Inferior parietal cortex (tissue), 1 donor: ENCODE measurements at regions not wholly inside any gene's neighbourhood (a gene's known extent, or its start where the extent isn't known, plus 50 kb on each side); places are given as distances from the start of the nearest gene placed in this dataset.
"Not testable (repeated sequence)": the region's sequence is repeated elsewhere in the genome, so short reads cannot be mapped to it uniquely, and the experiment has no call there.

Experiments used
- DNase-seq: peaks from one replicate; pipeline ENCODE4 v3.0.0-alpha.2; 2016; ENCODE audit errors: extremely low spot score

DNA sequence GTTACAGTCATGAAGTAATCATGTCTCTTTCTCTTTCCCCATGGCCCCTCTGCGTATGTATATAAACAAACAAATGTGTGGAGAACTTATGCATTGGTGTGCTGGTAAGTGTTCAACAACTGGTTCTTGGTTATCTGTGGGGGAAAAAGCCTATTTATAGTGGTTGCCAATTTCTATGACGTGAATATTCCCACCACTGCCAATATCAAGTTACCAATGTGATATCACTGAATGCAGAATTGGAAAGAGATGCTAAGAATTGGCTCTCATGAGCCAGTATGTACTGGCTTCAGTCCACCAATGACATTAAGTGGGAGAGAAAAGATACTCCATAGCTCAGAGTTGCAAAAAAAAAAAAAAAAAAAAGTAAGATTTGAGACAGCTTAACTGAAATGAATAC lies 399.7 kb downstream of the REEP3 start:
- no peak for DNase-seq

DNA sequence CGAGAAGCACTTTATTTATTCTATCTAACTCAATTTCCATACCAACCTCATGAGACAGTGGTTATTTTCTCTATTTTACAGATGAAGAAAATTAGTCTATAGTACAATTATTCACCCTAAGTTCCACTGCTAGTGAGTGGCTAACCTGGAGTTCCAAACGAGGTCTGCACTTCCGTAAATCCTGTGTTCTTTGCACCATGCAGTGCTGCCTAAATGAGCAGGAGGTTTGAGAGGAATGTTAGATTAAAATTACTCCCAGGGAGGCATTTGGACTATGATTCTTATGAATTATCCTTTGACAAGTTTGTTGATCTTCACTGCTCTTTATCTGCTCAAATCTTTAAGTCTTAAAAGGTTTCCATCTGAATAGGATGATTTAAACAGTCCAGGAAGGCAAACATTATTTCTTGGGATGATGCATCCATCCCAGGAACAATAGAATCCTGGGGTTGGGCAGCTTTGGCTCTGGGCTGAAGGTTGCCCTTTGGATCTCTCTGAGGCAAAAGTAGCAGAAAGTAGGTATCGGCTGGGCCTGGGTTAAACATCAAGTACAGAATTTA lies 400.8 kb downstream of the REEP3 start:
- DNase-seq = no peak

DNA sequence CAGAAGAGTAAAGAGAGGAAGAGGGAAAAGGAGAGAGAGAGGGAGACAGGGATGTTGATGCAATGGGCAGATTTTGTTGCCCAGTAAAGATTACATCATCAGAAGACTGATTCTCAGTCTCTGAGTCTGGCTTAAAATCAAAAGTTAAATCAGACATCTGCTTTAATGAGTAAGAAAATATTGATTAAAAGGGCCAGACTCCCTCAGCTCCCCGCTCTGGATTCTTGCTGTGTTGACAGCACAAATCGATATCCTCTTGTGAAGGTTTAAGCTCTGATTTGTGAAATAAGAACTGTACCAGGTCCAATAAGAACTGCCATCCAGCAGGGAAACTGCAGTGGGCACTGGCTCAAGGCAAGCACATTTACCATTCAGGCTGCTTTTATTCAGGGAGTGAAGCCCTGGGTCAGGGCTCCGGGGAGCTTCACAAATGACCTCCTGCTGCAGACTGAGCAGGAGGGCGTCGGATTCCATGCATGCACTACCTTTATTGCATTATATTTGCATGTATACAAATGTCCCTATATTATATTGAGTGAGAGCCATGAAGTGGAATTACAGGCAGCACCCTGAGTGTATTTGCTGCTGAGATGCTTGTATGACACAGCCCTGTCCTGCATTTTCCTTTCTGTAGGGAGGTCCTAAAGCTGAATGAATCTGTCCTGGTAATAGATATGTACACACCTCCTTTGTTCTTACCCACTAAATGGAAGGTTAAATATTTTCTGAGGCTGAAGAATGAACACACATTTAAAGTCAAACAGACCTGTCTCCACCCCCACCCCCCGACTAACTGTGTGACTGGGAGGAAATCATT lies 401.5 kb downstream of the REEP3 start:
- DNase-seq = no peak

DNA sequence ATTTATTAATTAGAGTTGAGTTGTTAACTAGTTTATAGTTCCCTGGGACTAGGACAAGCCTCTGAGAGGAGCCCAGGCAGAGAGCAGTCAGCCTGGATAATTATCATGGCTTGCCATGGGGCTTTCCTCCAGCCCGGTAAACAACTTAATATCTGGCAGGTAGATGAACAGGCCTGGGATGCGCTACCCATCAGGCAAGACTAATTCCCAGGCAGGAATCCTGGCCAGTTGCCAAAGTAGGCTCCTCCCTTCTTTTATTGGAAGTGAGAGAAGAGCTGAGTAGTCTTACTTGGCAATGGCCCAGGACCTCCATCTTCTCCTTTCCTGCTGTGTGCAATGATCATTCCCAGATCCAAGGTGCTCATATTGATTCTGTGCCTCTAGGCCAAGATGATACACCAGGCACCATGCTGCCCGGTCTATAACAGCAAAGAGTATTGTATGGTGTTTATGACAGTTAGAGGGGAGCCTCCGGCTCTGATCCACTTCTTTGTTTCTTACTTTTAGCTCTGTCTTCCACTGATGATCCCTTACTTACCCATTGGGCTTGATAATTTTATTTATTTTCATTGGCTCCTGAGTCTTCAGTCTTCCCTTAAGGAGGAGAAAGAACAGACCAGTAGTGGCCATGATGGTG lies 408.7 kb downstream of the REEP3 start:
- DNase-seq = no peak

DNA sequence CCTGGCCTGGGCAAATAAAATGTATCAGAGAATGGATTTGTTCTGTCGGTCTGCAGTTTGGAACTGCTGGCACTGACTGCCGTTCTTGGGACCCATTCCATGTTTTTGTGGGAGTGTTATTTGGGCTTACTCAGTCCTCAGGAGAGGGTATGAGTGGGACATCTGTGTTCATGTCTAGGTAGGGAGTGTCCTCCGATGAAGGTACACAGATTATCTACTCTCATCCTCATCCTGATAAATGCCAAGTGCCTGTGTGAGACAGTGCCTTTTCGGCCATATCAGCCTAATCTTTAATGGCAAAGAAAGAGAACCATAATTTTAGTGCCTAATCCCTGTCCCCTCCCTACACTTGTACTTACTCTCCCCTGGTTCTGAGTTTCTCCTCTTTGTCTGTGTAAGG lies 409.4 kb downstream of the REEP3 start:
- DNase-seq = no peak

DNA sequence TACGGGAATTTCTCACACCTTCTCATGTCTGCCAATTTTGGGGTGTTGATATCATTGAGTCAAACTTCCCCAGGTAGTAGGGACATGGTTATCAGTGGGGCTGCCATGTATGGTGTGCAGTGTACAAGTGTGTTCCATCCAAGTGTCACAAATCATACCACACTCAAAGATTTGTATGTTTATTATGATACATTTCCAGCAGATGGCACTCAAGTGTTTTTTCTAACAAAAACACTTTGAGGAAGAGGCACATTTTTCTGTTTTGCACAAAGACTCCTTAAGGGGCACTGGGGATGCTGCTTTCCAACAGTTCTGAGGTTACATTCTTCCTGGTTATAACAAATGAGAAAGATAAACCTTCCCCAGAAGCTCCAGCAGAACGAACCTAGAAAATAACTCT lies 414.5 kb downstream of the REEP3 start:
- peak; percentile 40 for DNase-seq

DNA sequence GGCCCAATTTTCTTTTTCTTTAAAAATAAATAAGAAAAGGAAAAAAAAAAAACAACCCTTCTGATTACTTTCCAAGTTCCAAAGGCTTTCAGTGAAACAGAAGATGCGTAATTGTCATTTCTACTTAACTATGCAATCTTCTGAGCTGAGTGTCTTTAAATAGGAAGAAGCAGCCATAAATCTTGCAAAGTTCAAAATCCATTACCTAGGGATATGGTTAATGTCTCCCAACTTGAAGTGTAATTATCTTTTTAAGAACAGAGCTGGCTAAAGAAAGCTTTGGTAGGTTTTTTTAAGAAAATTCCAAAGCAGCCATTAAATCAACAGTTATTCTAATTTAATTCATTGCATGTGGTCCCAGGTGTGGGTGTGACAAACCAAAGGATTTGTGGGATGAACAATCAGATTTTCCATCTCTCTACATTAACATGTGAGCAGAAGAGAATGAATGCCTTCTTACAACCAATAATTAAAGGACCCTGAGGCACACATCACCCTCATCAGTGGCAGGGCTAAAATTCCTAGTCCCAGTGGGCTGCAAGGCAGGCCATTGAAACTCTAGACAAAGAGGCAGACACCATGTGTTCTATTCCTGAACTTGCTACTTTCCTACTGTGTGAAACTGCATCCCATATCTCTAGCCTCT lies 419.2 kb downstream of the REEP3 start:
- DNase-seq = no peak

DNA sequence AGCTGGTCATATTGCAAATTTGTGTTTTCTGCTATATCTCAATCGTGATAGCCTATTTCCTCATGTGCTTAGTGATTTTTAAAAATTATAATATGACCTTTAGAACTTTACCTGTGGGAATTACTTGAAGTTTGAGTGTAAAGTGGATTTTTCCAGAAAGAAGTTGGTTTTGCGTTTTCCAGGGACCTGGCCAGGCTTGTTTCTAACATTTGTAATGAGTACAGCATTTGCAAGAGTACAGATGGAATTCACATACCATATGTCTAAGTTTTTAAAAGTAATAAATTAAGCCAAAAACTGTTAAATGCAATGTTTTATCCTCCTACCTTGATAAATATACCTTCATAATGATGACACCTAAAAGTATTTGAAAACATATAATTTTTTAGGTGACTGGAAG lies 443.2 kb downstream of the REEP3 start:
- DNase-seq = no peak

DNA sequence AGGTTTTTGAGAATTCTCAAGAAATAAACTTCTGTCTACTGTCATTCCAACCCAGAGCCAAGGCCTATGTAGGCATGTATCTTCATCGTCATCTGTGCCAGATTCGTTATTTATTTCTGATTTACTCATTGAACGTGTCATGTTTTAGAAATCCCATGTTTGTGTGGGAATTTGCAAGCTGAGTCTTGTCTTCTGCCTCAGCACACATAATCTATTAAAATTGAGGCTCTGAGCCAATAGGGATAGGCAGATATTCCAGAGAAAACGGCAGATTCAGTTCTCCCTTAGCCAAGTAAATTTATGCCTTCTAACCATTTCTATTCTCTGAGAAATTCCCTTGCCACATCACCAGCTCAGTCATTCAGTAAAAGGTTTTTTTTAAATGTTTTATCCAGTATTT lies 444.6 kb downstream of the REEP3 start:
- no peak for DNase-seq

DNA sequence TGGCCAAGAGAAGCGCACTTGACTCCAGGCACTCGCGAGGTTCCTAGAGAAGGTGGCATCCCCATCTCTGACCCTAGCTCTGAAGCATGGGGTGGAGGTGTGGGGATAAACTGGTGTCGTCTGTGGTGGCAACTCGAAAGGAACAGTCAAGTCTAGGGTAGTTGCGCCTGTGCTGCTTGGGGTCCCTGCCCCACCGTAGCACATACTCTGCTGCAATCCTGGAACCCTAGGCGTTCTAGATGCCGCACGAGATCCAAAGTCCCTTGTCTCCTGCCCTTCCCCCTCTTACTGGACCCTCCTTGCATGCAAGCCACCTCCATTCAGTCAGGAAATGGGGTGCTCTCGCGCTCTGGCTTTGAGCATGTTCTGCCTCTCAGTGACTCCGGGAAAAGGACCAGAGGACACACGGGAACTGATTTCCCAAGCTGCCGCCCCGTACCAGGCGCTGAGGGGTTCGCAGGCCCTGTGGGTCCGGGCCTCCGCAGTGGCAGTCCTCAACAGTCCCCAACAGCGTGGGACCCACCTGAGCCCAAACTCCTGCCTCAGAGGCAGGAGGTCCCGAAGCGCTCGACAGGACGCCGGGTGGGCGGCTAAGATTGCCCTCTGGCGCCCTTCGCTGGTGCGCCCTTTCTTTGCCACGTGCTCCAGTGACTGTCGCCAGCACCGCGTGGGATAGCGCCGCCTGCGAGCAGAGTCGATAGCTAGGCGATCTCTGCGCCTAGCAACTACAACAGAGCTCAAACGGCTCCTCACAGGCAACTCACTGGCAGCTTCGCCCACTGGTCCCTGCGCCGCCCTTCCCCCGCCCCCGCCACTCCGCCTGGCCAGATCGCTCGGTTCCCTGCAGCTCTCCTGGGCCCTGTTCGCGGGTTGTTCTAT lies 452.0 kb downstream of the REEP3 start:
- DNase-seq = no peak

DNA sequence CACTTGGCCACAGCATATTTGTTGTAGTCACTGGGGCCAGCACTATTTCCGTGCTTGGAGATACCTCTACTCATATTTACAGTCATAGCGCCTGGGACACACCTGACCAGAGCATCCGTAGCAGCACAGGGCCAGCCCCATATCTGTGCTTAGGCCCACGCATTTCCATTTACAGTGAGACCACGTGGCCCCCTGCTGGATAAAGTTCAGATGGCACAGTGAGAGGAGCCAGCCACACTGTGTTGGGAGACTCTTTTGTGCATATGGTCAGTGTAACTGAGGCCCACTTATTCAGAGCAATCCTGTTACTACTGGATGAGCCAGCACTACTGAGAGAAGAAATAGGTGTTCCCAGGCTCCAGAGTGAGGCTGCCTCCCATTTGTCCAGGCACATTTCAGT lies 455.3 kb downstream of the REEP3 start:
- DNase-seq = peak; percentile 22

DNA sequence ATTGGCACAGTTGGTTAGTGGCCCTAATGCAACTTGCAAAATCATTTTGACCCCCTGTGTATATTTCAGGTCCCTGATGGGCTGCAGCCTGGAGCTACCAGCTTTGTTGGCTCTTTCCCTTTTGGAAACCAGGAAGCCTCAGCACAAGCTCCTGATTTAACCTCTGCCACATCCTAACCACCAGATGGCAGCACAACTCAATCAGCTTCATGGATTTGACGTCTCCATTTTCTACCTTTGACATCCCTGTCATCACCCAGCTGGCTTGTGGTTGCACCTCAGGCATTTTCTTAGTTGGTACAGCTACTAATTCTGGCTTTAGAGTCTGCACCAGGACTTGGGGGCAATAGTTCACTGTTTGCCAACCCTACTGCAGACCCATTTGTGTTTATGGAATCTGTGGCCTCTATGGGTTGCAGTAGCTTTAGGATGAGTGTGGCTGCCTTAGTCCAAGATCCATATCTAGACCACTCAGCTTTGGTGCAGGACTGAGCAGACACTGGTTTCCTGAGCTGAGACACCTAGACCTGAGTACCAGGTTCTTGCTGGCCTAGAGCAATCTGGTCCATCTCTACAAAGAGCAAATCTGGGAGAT lies 456.2 kb downstream of the REEP3 start:
- peak; percentile 60 for DNase-seq

DNA sequence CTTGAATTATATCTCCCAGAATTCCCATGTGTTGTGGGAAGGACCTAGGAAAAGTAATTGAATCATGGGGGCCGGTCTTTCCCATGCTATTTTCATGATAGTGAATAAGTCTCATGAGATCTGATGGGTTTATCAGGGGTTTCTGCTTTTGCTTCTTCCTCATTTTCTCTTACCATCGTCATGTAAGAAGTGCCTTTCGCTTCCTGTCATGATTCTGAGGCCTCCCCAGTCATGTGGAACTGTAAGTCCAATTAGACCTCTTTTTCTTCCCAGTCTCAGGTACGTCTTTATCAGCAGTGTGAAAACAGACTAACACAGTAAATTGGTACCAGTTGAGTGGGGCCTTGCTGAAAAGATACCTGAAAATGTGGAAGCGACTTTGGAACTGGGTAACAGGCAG lies 459.7 kb downstream of the REEP3 start:
- DNase-seq = not testable (repeated sequence)

DNA sequence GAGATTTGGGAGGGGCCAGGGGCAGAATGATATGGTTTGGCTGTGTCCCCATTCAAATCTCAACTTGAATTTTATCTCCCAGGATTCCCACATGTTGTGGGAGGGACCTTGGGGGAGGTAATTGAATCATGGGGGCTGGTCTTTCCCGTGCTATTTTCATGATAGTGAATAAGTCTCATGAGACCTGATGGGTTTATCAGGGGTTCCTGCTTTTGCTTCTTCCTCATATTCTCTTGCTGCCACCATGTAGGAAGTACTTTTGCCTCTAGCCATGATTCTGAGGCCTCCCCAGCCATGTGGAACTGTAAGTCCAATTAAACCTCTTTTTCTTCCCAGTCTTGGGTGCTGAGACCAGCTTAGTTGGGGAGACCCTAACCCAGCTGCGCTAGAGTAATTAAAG lies 462.9 kb downstream of the REEP3 start:
- not testable (repeated sequence) for DNase-seq

DNA sequence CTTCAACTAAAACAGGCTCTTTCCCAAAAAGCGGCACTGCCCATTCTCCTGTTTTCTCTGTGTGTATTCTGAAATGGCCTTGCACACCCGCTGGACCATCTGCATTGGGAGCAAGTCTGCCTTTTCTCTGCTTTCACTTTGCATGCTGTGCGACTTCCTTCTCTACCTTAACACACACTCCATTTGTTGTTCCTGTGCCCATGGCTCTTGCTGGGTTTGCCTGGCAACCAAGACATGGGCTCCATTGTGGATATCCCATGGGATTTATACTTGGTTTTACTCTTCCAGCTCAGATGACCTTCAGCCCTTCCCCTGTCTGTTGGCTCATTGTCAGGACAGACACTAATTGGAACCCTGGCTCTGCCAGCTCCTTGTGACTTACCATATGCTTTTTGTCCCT lies 465.3 kb downstream of the REEP3 start:
- DNase-seq = no peak

DNA sequence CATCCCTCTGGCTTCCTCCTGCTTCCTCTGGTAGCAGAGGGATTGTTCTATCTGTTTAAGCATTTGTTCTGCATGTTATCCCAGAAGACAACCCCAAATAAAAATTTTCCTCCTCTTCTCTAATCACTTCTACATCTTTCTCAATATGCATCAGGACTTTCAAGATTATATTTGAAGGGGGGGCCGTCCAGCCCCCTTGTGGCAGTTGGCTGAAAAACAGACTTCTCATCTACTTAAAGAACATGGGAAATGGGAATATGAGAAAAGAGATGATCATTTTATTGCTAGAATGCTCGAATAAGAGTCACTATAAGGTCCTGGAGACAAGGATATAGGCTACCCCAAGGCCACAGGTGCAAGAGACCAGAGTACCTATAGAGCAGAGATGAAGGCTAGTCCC lies 466.0 kb downstream of the REEP3 start:
- no peak for DNase-seq

DNA sequence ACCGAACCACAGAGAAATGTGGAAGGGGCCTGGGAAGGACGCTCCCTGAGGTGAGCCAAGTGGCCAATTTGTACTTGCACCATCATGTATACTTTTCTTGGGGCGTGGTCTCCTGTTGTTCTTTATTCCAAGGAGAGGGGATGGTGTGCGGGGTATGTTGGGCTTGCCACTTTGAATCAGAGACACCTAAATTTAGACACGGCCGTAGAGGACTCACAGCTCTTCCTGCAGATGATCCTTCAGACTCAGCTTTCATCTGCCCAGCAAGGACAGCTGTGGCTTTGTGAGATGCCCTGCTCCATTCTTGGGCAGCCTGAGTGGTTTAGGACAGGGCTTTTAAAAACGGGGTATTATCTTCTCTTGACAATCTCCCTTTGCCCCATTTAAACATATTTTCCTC lies 473.2 kb downstream of the REEP3 start:
- DNase-seq = no peak

DNA sequence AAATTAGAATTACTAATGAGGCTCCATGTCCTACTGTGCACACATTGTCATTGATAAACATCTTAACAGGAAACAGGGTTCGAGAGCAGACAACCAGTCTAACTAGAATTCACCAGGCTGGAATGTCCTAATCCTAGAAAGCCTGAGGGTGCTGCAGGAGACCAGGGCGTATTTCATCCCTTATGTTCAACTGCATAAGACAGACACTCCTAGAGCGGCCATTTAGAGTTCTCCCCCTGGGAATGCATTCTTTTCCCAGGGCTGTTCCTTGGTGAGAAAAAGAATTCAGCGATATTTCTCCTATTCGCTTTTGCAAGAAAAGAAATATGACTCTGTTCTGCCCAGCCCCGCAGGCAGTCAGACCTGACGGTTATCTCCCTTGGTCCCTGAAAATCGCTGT lies 486.0 kb downstream of the REEP3 start:
- no peak for DNase-seq

DNA sequence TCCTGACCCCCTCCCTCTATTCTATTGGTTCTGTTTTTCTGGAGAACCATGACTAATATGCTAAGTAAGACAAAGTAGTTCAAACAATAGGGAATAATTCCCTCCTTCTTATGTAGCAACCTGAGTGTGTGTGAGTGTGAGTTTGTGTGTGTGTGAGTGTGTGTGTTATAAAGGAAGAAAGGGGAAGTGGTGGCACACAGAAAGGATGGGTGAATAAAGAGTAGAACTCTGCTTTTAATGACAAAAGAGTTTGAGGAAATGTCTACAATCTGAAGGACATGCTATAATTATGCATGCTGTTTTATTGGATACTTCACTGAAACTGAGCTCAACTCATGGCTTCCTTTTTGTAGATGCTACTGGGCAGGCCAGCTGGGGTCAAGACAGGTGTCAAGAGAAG lies 489.5 kb downstream of the REEP3 start:
- no peak for DNase-seq

DNA sequence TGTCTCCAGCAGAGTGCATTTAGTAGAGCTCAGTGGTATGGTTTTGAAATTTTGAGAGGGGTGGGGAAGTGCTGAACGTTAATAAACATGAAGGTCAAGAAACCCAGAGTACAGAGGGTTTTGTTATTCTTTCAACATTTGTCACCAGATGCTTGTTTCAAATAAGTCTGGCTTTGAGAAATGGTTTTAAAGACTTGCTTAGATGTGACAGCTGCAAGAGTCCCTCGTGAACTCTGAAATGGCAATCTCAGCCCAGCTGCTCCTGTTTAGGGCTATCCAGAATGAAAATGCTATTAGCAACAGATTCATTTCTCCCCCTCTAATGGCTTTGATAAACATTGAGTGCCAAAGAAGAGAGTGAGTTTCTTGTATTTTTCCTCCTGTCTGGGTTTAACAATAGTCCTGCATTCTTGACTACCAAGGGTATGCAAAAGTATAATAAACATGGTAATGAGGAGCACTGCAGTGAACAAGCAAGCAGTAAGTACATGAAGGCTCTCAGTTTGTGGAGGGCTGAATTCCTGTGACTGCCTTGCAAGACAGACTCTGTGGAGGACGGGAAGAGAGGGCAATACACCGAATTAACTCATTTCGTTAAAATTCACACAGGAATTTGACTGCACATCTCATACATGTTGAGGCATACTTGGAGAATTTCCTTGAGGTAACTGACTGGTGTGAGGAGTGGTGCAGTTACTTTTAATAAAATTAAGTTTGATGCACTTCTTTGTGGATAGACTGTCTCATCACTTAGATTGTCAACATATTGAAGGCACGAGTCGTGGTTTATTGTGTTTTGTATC lies 490.9 kb downstream of the REEP3 start:
- DNase-seq = no peak

DNA sequence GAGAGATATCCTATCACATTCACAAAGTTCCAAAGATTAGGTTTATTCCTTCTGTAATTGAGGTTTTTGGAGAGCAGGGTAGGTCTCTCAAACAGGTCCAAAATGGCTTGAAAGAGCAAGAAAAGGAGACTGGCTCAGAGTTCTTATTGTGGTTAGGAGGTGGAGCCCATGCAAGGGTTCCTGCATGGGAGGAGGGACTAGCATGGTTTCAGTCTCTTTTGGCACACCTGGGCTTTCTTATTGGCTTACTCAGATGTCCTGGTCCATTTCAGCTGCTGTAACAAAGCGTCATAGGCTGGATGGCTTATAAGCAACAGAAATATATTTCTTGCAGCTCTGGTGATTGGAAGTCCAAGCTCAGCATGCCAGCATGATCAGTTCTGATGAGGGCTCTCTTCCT lies 493.1 kb downstream of the REEP3 start:
- DNase-seq = no peak
